K562 (cell line): ENCODE measurements at regions not wholly inside any gene's neighbourhood (a gene's known extent, or its start where the extent isn't known, plus 50 kb on each side); places are given as distances from the start of the nearest gene placed in this dataset.

ENCODE experiments used
- ATAC-seq: fragments of 200-7000 bp; cut with Tn5 transposase; 3 replicates; pipeline ENCODE4 v1.9.1; 2020; ENCODE audit warnings: moderate library complexity
- BruUV-seq: library from RNA; stranded (reverse); fragments of 400-500 nt; replicated peaks from 2 replicates; lab custom pipeline; 2021; lab: Mats Ljungman, UMichigan
- CTCF ChIA-PET: fragments of 300-600 bp; formaldehyde crosslinking; extraction: SDS; loops from one replicate; lab custom pipeline; 2021; ENCODE audit warnings: low intra/inter-chr PET ratio; lab: Yijun Ruan, JAX
- POLR2A ChIA-PET: fragments of 300-600, 350-650 bp; sonication (Branson Sonifier 250); formaldehyde crosslinking; extraction: SDS; loops from one replicate; lab custom pipeline; 2021; ENCODE audit warnings: antibody characterized with exemption, inconsistent platforms; lab: Yijun Ruan, JAX
- DNase-seq, 4 experiments: peaks; one replicate each; pipeline versions ENCODE4 v3.0.0 to v3.0.0-alpha.2; 2011 to 2018; ENCODE audit warnings: low spot score in 3 of 4, mixed read lengths in 3 of 4; ENCODE audit errors: extremely low read depth in 1 of 4
- FAIRE-seq: peaks from 2 replicates; lab custom pipeline; 2011; peaks lifted over from hg19 to GRCh38; lab: Jason Lieb, UNC
- H2AFZ ChIP-seq: 2 replicates; pipeline ENCODE4 v1.6.0; 2011; ENCODE audit warnings: low read depth, low read length, control low read depth, inconsistent platforms
- H3K27ac ChIP-seq: fragments of 200-600 bp; 3 replicates; pipeline ENCODE4 v1.8.0; 2011; ENCODE audit warnings: low read depth, mild to moderate bottlenecking, control low read depth, inconsistent platforms, low read length, moderate library complexity, mixed read lengths; ENCODE audit errors: extremely low read depth
- H3K27me3 ChIP-seq, 2 experiments: fragments of 300-600 bp in 1 of 2; 2 replicates in 1 of 2; 3 replicates in 1 of 2; pipeline versions ENCODE4 v1.6.0 to v1.8.0; 2011; ENCODE audit warnings: inconsistent platforms in 2 of 2, low read length in 2 of 2, mild to moderate bottlenecking in 1 of 2, mixed read lengths in 1 of 2, moderate library complexity in 1 of 2; ENCODE audit not compliant: control insufficient read depth in 2 of 2, insufficient read depth in 2 of 2
- H3K36me3 ChIP-seq: fragments of 300-600 bp; 3 replicates; pipeline ENCODE4 v1.8.0; 2011; ENCODE audit warnings: mild to moderate bottlenecking, low read length, inconsistent platforms; ENCODE audit not compliant: control insufficient read depth, insufficient read depth
- H3K4me1 ChIP-seq, 2 experiments: fragments of 200-600 bp in 1 of 2; replicated peaks in 1 of 2; 2 replicates in 1 of 2; 3 replicates in 1 of 2; pipeline versions ENCODE4 v1.5.1 to v1.8.0; 2011; ENCODE audit warnings: inconsistent platforms in 2 of 2, low read length in 2 of 2, mild to moderate bottlenecking in 1 of 2, mixed read lengths in 1 of 2, moderate library complexity in 1 of 2; ENCODE audit not compliant: control insufficient read depth in 2 of 2, insufficient read depth in 2 of 2
- H3K4me2 ChIP-seq: 2 replicates; pipeline ENCODE4 v1.6.1; 2011; ENCODE audit warnings: low read length, control low read depth, inconsistent platforms, mixed read lengths; ENCODE audit not compliant: insufficient read depth
- H3K4me3 ChIP-seq: fragments of 200-600 bp; sonication (generic), shearing (Covaris generic); 2 replicates; pipeline ENCODE4 v1.5.1; 2016; ENCODE audit warnings: control low read depth, inconsistent platforms
- H3K79me2 ChIP-seq: fragments of 200-600 bp; 3 replicates; pipeline ENCODE4 v1.8.0; 2011; ENCODE audit warnings: low read length, inconsistent platforms; ENCODE audit not compliant: control insufficient read depth, insufficient read depth
- H3K9ac ChIP-seq, 2 experiments: 2 replicates each; pipeline versions ENCODE4 v1.6.0 to v1.6.1; 2011; ENCODE audit warnings: low read depth in 2 of 2, low read length in 2 of 2, control low read depth in 1 of 2, inconsistent platforms in 1 of 2, mild to moderate bottlenecking in 1 of 2, mixed read lengths in 1 of 2; ENCODE audit not compliant: insufficient read depth in 1 of 2
- H3K9me1 ChIP-seq: one replicate; pipeline ENCODE4 v1.6.0; 2011; ENCODE audit warnings: inconsistent platforms, mild to moderate bottlenecking, low read length, moderate library complexity; ENCODE audit not compliant: control insufficient read depth, insufficient read depth
- H3K9me3 ChIP-seq: replicated peaks from 2 replicates; pipeline ENCODE4 v1.5.1; 2011; ENCODE audit warnings: low read depth, low read length, inconsistent platforms; ENCODE audit not compliant: control insufficient read depth, insufficient read depth
- H4K20me1 ChIP-seq: replicated peaks from 2 replicates; pipeline ENCODE4 v1.6.1; 2011; ENCODE audit warnings: low read length, inconsistent platforms, mixed read lengths; ENCODE audit not compliant: control insufficient read depth, insufficient read depth
- CCAR2 ChIP-seq: fragments of 200-400 bp; formaldehyde crosslinking; IDR thresholded peaks from 2 replicates; pipeline ENCODE4 v1.6.1; 2017; ENCODE audit warnings: mild to moderate bottlenecking, low read depth, low read length
- GABPB1 ChIP-seq: sonication (generic); formaldehyde crosslinking; IDR thresholded peaks from 2 replicates; pipeline ENCODE4 v1.8.0; 2022; ENCODE audit warnings: mild to moderate bottlenecking, missing genetic modification reagents
- HOXB6 ChIP-seq: fragments of 250-450 bp; sonication (Bioruptor Pico); IDR thresholded peaks from 2 replicates; pipeline ENCODE4 v1.5.1; 2022; ENCODE audit warnings: mild to moderate bottlenecking, borderline replicate concordance
- MCM3 ChIP-seq: fragments of 450-650 bp; IDR thresholded peaks from 2 replicates; pipeline ENCODE4 v1.6.1; 2016
- MED1 ChIP-seq: sonication (generic); formaldehyde crosslinking; IDR thresholded peaks from 2 replicates; pipeline ENCODE4 v1.8.1; 2023; ENCODE audit warnings: missing genetic modification reagents, borderline replicate concordance
- TRIM28 ChIP-seq: fragments of 450-650 bp; IDR thresholded peaks from 2 replicates; pipeline ENCODE4 v1.6.1; 2017
- WGBS: fragments of 100-300 bp; shearing (Covaris generic); methylation state at CpG from one replicate; pipeline ENCODE4 v1.1.6; 2016; ENCODE audit warnings: low coverage, mixed read lengths; ENCODE audit not compliant: insufficient coverage; ENCODE audit errors: missing lambda C conversion rate; 5-methylcytosine and 5-hydroxymethylcytosine counted together
- in situ Hi-C: fragments of 300-500 bp; cut with MboI; formaldehyde crosslinking; loops from 4 replicates; pipeline ENCODE4 v1.15.0; 2018; ENCODE audit warnings: inconsistent platforms, mixed read lengths
- intact Hi-C: fragments of 100-400 bp; cut with micrococcal nuclease; formaldehyde crosslinking; loops from 2 replicates; pipeline ENCODE4 v1.14.2; 2022
- TF ChIP-seq, protein P1 (sequence below): sonication (generic); IDR thresholded peaks from 2 replicates; pipeline ENCODE4 v1.6.1; 2016
- TF ChIP-seq, protein P2 (sequence below): fragments of 450-650 bp; IDR thresholded peaks from 2 replicates; pipeline ENCODE4 v1.6.1; 2016; ENCODE audit warnings: borderline replicate concordance
- TF ChIP-seq, protein P3 (sequence below): fragments of 450-650 bp; IDR thresholded peaks from 2 replicates; pipeline ENCODE4 v1.6.1; 2014; ENCODE audit warnings: low read depth, mild to moderate bottlenecking, moderate library complexity, borderline replicate concordance

DNA sequence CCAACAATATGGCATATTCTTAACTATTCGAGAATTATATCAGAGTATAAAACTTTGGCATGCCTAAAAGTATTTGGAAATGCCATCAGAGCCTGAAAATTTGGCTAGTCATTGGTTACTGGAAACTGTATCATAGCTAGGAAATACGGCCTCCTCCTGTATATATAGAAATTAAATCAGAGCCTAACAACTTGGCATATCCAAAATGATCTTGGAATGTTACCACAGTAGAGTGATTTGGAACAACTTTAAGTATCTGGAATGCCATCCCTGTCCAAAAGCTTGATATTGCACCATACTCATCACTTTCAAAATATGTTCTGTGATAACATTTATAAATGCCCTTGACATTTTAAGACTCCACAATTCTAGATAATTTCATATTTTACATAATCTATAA is 335.8 kb downstream of the SLITRK1 start (continued):
- TF ChIP-seq, protein P1, sequence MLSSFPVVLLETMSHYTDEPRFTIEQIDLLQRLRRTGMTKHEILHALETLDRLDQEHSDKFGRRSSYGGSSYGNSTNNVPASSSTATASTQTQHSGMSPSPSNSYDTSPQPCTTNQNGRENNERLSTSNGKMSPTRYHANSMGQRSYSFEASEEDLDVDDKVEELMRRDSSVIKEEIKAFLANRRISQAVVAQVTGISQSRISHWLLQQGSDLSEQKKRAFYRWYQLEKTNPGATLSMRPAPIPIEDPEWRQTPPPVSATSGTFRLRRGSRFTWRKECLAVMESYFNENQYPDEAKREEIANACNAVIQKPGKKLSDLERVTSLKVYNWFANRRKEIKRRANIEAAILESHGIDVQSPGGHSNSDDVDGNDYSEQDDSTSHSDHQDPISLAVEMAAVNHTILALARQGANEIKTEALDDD = no peak

DNA sequence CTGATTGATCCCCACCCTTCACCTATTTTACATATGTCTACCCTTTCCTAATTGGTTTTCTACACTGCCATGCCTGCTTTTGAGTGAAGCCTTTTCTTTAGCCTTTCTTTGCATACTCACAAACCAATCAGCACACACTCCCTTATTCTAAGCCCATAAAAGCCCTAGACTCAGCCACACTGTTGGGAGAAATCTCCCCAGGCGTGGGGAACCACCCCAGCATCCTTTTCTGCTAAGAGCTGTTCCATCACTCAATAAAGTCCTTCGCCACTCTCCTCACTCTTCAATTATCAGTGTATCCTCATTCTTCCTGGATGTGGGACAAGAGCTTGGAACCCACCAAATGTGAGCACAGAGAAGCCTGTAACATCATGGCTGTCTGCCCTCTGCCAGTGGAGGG is 343.6 kb downstream of the SLITRK1 start:
- H3K9me3 ChIP-seq = no peaks in the 10 kb centered on the region
- TF ChIP-seq MED1 (CRISPR knock-in tag) = no peak
- TF ChIP-seq MCM3 = no peak
- TF ChIP-seq, protein P2, sequence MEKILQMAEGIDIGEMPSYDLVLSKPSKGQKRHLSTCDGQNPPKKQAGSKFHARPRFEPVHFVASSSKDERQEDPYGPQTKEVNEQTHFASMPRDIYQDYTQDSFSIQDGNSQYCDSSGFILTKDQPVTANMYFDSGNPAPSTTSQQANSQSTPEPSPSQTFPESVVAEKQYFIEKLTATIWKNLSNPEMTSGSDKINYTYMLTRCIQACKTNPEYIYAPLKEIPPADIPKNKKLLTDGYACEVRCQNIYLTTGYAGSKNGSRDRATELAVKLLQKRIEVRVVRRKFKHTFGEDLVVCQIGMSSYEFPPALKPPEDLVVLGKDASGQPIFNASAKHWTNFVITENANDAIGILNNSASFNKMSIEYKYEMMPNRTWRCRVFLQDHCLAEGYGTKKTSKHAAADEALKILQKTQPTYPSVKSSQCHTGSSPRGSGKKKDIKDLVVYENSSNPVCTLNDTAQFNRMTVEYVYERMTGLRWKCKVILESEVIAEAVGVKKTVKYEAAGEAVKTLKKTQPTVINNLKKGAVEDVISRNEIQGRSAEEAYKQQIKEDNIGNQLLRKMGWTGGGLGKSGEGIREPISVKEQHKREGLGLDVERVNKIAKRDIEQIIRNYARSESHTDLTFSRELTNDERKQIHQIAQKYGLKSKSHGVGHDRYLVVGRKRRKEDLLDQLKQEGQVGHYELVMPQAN = no peak
- TF ChIP-seq, protein P3, sequence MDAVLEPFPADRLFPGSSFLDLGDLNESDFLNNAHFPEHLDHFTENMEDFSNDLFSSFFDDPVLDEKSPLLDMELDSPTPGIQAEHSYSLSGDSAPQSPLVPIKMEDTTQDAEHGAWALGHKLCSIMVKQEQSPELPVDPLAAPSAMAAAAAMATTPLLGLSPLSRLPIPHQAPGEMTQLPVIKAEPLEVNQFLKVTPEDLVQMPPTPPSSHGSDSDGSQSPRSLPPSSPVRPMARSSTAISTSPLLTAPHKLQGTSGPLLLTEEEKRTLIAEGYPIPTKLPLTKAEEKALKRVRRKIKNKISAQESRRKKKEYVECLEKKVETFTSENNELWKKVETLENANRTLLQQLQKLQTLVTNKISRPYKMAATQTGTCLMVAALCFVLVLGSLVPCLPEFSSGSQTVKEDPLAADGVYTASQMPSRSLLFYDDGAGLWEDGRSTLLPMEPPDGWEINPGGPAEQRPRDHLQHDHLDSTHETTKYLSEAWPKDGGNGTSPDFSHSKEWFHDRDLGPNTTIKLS = no peak
- no peak for TF ChIP-seq CCAR2
- TF ChIP-seq GABPB1 (CRISPR knock-in tag) = no peak
- TF ChIP-seq TRIM28 = no peak
- TF ChIP-seq HOXB6 (CRISPR knock-in tag) = no peak
- H4K20me1 ChIP-seq = no peaks in the 10 kb centered on the region
- DNase-seq = no peak
- BruUV-seq = no TSS peak
- no peaks in the 10 kb centered on the region for H3K27me3 ChIP-seq
- POLR2A ChIA-PET = no interaction called here
- no peaks in the 10 kb centered on the region for H3K79me2 ChIP-seq
- CTCF ChIA-PET = no interaction called here
- no peak for FAIRE-seq
- H3K4me3 ChIP-seq = no peak overlapping the region
- no peak overlapping the region for H2AFZ ChIP-seq
- intact Hi-C loops (no loop called here), in situ Hi-C loops (no loop called here)
- H3K36me3 ChIP-seq = no peaks in the 10 kb centered on the region
- H3K9me1 ChIP-seq = no peaks in the 10 kb centered on the region
- no peak overlapping the region for H3K4me2 ChIP-seq
- 0% methylated on average over 2 of the region's 2 CpGs for WGBS
- no peak overlapping the region for H3K9ac ChIP-seq
- H3K4me1 ChIP-seq = no peaks in the 10 kb centered on the region
- no peak for ATAC-seq
- H3K27ac ChIP-seq = no peak overlapping the region
